ENCODE measurements at regions not wholly inside any gene's neighbourhood (a gene's known extent, or its start where the extent isn't known, plus 50 kb on each side); places are given as distances from the start of the nearest gene placed in this dataset.

DNA sequence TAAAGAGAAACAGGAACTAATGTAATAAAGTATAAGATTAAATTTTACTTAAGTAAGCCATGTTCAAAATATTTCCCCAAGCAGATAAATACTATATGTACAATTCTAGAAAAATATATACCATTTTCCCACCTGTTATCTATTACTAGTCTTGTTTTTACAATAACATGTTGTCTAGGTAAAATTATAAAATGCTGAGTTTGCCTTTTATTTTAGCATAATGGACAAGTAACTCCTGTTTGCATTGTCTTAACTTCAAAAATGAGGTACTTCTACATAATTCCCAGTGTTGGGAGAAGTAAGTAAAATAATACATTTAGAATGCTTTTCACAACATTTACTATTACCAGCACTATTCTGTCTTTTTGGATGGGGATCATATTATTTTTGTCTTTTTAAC, 800.5 kb downstream of the SLITRK6 start:
- H3K4me3 ChIP-seq (ENCODE audit: low read depth, low read length), result no peak overlapping the region
- TF ChIP-seq, protein P1, sequence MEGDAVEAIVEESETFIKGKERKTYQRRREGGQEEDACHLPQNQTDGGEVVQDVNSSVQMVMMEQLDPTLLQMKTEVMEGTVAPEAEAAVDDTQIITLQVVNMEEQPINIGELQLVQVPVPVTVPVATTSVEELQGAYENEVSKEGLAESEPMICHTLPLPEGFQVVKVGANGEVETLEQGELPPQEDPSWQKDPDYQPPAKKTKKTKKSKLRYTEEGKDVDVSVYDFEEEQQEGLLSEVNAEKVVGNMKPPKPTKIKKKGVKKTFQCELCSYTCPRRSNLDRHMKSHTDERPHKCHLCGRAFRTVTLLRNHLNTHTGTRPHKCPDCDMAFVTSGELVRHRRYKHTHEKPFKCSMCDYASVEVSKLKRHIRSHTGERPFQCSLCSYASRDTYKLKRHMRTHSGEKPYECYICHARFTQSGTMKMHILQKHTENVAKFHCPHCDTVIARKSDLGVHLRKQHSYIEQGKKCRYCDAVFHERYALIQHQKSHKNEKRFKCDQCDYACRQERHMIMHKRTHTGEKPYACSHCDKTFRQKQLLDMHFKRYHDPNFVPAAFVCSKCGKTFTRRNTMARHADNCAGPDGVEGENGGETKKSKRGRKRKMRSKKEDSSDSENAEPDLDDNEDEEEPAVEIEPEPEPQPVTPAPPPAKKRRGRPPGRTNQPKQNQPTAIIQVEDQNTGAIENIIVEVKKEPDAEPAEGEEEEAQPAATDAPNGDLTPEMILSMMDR (IDR thresholded peaks at IDR 0.05; ENCODE audit: low read depth, low read length), result no peak

GRCh38 chr13:84997858-84998257, 801.4 kb downstream of the SLITRK6 start:
- TF ChIP-seq, protein P1 (IDR thresholded peaks at IDR 0.05; ENCODE audit: low read depth, low read length), result no peak
- H3K4me3 ChIP-seq (ENCODE audit: low read depth, low read length), result no peak overlapping the region

- H3K4me3 ChIP-seq (ENCODE audit: low read depth, low read length), result no peak overlapping the region
- TF ChIP-seq, protein P1 (IDR thresholded peaks at IDR 0.05; ENCODE audit: low read depth, low read length), result no peak
These were observed 804.6 kb downstream of the SLITRK6 start for GRCh38 chr13:84994582-84994981.

GRCh38 chr13:84985860-84986259, 813.4 kb downstream of the SLITRK6 start:
- TF ChIP-seq, protein P1 (IDR thresholded peaks at IDR 0.05; ENCODE audit: low read depth, low read length), result no peak
- H3K4me3 ChIP-seq (ENCODE audit: low read depth, low read length), result no peak overlapping the region

- no peak overlapping the region for H3K4me3 ChIP-seq (ENCODE audit: low read depth, low read length)
- TF ChIP-seq, protein P1 (IDR thresholded peaks at IDR 0.05; ENCODE audit: low read depth, low read length), result no peak
These were observed 815.9 kb downstream of the SLITRK6 start for GRCh38 chr13:84983321-84983720.

GRCh38 chr13:84980571-84980970, 818.6 kb downstream of the SLITRK6 start:
- TF ChIP-seq, protein P1 (IDR thresholded peaks at IDR 0.05; ENCODE audit: low read depth, low read length), result no peak
- no peak overlapping the region for H3K4me3 ChIP-seq (ENCODE audit: low read depth, low read length)

DNA sequence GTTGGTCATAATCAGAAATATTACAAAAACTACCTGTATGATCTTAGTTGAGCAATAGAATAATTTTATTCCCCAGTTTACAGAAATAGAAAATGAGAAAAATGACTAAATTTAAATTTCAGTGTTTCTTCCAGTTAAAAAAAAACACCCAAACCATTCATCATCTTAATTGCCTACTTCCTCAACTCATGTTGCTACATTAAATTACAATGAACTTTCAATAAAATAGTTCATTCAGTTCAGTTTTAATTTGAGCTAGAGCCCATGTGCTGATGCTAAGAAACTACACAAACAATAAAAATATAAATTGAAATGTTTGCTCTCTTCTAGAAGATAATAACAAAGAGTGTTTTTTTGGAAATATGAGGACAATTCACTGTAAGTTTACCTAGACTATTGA, 820.4 kb downstream of the SLITRK6 start:
- H3K4me3 ChIP-seq (ENCODE audit: low read depth, low read length), result no peak overlapping the region
- TF ChIP-seq, protein P1 (IDR thresholded peaks at IDR 0.05; ENCODE audit: low read depth, low read length), result no peak
